ENCODE measurements at regions not wholly inside any gene's neighbourhood (a gene's known extent, or its start where the extent isn't known, plus 50 kb on each side); places are given as distances from the start of the nearest gene placed in this dataset.

DNA sequence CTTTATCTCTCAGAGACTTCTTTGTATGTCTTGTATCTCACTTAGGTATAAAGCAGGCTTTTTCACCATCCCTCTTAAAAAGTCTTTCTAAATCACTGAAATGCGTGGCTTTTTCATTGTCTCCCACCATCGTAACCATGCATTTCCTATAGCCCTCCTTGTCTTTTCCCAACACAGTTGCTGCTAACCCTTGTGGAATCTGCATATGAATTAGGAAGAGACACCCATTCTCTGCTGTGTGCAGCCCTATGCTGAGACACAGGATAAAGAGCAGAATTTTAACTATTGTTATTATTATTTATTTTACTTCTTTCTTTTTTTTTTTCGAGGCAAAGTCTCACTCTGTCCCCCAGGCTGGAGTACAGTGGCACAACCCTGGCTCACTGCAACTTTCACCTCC, 804.3 kb upstream of the COBL start:
- no peak overlapping the region for H3K4me3 ChIP-seq (ENCODE audit: low read depth, low read length)
- TF ChIP-seq, protein P1, sequence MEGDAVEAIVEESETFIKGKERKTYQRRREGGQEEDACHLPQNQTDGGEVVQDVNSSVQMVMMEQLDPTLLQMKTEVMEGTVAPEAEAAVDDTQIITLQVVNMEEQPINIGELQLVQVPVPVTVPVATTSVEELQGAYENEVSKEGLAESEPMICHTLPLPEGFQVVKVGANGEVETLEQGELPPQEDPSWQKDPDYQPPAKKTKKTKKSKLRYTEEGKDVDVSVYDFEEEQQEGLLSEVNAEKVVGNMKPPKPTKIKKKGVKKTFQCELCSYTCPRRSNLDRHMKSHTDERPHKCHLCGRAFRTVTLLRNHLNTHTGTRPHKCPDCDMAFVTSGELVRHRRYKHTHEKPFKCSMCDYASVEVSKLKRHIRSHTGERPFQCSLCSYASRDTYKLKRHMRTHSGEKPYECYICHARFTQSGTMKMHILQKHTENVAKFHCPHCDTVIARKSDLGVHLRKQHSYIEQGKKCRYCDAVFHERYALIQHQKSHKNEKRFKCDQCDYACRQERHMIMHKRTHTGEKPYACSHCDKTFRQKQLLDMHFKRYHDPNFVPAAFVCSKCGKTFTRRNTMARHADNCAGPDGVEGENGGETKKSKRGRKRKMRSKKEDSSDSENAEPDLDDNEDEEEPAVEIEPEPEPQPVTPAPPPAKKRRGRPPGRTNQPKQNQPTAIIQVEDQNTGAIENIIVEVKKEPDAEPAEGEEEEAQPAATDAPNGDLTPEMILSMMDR (IDR thresholded peaks at IDR 0.05; ENCODE audit: low read depth, low read length, missing control alignments) = no peak
- DNase-seq (ENCODE audit: low read depth) = no peak

DNA sequence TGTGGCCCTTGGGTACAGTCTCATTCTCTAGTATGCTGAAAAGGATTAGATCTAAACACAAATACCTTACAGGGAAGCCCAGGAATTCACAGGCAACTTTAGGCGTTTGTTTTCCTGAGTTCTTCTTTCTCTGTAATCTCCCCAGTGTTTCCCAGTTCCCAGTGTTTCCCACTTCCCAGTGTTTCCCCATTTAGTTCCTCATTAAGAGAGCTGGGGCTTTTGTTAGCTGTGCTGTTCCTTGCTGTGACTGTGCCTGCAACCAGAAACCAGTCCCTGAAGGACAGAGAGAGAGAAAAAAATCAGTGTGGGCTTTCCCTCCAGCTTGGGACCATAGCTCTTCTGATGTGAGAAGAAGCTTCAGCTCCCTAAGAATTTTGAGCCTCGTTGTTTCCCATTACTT, 802.9 kb upstream of the COBL start:
- no peak for DNase-seq (ENCODE audit: low read depth)
- TF ChIP-seq, protein P1 (IDR thresholded peaks at IDR 0.05; ENCODE audit: low read depth, low read length, missing control alignments) = no peak
- H3K4me3 ChIP-seq (ENCODE audit: low read depth, low read length) = no peak overlapping the region

DNA sequence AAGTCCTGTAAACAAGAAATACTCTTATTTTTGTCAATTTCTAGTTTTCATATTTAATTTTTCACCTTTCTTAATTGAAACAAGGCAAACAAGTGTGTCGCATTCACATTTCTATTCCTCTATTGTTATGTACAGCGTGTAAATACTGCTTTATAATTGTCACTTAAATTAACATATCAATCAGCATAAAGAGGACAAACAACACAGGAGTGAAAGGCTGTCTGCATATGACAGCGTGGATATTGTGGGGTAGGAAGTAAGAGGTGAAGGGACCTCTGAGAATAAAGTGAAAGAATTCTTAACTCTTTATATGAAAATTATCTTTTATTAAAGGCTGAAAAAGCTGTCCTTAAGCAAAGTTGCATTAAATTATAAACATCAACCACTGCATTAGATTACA, 797.9 kb upstream of the COBL start:
- H3K4me3 ChIP-seq (ENCODE audit: low read depth, low read length) = no peak overlapping the region
- no peak for DNase-seq (ENCODE audit: low read depth)
- TF ChIP-seq, protein P1 (IDR thresholded peaks at IDR 0.05; ENCODE audit: low read depth, low read length, missing control alignments) = no peak

DNA sequence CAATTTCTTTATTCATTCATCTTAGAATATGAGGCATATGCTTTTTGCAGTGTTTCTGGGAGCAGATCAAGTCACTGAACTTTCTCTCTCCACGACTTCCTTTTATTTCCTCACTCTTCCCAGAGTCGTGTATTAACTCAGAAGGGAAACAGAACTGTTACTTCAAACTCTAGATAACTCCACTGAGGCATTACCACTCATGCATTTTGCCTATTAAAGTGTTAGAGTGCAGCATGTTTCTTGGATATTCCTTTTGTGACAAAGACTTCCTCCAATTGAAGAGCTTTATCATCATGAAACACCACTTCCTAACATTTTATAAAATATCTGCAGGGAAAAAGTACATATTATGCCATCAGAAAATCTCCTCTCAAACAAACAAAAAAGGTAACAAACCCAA, 797.4 kb upstream of the COBL start:
- TF ChIP-seq, protein P1 (IDR thresholded peaks at IDR 0.05; ENCODE audit: low read depth, low read length, missing control alignments) = no peak
- no peak overlapping the region for H3K4me3 ChIP-seq (ENCODE audit: low read depth, low read length)

DNA sequence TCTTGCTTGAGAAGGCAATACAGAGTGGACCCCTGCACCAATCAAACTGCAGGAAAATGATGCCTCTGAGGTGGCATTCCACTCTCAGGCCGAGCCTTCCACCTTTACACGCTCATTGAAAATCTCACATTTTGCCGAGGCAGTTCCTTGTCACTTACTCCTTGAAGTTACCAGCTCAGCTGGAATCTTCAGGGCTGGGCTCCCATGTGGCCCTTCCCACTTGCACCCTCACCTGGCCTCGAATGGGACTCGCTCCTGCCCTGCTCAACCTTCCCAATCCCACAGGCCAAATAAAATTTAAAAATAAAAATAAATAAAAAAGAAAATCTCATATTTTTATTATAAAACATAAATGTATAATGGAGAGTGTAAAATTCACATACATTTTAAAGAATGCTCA, 790.7 kb upstream of the COBL start:
- TF ChIP-seq, protein P1 (IDR thresholded peaks at IDR 0.05; ENCODE audit: low read depth, low read length, missing control alignments) = no peak
- no peak for DNase-seq (ENCODE audit: low read depth)

More for the DNA sequence above, 797.4 kb upstream of the COBL start:
- no peak for DNase-seq (ENCODE audit: low read depth)

DNA sequence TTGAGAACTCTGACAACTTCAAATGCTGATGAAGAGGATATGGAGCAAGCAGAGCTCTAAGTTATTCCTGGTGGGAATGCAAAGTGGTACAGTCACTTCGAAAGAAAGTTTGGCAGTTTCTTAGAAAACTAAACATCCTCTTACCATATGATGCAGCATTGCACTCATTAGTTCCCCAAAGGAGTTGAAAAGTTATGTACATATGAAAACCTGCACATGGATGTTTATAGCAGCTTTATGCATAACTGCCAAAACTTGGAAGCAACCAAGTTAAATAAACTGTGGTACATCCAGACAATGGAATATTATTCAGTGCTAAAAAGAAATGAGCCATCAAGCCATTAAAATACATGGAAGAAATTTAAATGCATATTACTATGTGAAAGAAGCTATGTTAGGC, 779.3 kb upstream of the COBL start:
- DNase-seq (ENCODE audit: low read depth) = no peak
- H3K4me3 ChIP-seq (ENCODE audit: low read depth, low read length) = no peak overlapping the region
- TF ChIP-seq, protein P1 (IDR thresholded peaks at IDR 0.05; ENCODE audit: low read depth, low read length, missing control alignments) = no peak

More for the DNA sequence above, 790.7 kb upstream of the COBL start:
- no peak overlapping the region for H3K4me3 ChIP-seq (ENCODE audit: low read depth, low read length)

DNA sequence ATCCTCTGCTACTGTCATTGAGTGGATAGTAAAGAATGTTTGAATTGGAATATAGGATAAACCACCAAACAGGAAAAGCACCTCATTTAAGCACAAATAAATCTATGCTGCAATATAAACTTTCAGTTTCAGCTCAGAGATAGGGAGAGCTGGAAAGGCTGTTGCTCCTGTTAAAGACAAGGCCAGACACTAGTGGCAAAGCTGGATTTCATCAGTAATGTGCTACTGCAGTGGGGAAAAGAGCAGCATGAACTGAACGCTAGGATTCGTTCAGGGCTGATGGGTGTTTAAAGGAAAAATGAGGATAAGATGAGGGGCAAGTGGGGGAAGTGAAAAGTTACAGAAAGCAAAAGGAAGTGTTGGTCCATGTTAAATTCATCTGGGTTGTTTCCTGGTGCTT, 775.4 kb upstream of the COBL start:
- TF ChIP-seq, protein P1 (IDR thresholded peaks at IDR 0.05; ENCODE audit: low read depth, low read length, missing control alignments) = no peak

More for the DNA sequence above, 775.4 kb upstream of the COBL start:
- DNase-seq (ENCODE audit: low read depth) = no peak
- H3K4me3 ChIP-seq (ENCODE audit: low read depth, low read length) = no peak overlapping the region
